HG03175 (cell line): ENCODE measurements at regions not wholly inside any gene's neighbourhood (a gene's known extent, or its start where the extent isn't known, plus 50 kb on each side); places are given as distances from the start of the nearest gene placed in this dataset.

Experiments used
- ATAC-seq: cut with Tn5 transposase; IDR thresholded peaks from one replicate; pipeline ENCODE4 v1.9.1; 2021; ENCODE audit warnings: mild to moderate bottlenecking, moderate library complexity; ENCODE audit not compliant: unreplicated experiment

GRCh38 chr4:65139998-65140397 lies 530.3 kb downstream of the EPHA5 start:
- no peak for ATAC-seq

- ATAC-seq: no peak
These were observed 544.1 kb downstream of the EPHA5 start for GRCh38 chr4:65126200-65126599.

GRCh38 chr4:65120287-65120686 lies 550.0 kb downstream of the EPHA5 start:
- no peak for ATAC-seq

- ATAC-seq: no peak
These were observed 567.9 kb downstream of the EPHA5 start for GRCh38 chr4:65102419-65102818.

GRCh38 chr4:65096630-65097029 lies 573.7 kb downstream of the EPHA5 start:
- ATAC-seq: no peak

- ATAC-seq: no peak
These were observed 580.6 kb downstream of the EPHA5 start for GRCh38 chr4:65089666-65090065.

DNA sequence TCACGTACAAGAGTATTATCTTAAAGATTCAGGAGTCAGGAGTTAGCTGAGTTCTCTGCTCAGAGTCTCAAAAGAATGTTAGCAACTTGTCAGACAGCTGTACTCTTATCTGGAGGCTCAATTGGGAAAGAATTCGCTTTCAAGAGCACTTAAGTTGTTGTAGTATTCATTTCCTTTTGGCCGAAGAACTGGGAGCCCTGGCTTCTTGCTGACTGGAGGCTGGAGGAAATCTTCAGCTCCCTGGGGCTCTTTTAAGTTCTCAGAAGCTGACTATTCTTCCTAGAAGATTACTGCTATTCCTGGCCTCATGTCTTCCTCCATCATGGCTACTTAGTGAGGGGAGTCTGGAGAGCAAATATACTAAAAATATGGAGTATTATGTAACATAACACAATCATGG lies 587.2 kb downstream of the EPHA5 start:
- no peak for ATAC-seq

- ATAC-seq: no peak
These were observed 598.7 kb downstream of the EPHA5 start for GRCh38 chr4:65071564-65071963.

DNA sequence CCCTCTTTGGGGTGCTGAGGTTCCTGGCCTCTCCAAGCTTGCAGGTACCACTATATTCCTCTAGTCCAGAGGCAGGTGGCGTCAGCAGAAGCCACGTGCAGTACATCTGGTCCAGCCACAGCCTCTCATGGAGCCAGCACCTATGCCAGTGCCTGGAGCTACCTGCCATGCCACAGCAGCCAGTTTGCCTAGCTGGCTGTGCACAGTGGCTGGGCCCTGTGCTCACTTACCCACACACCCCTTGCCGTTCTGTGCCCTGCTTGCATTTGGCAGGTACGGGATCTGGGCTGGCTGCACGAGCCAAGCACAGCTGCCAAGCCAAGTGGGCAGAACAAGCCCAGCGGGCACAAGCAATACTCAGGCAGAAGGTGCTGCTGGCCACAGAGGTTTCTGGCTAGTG lies 601.1 kb downstream of the EPHA5 start:
- no peak for ATAC-seq

GRCh38 chr4:65066106-65066505 lies 604.2 kb downstream of the EPHA5 start:
- ATAC-seq: no peak

- no peak for ATAC-seq
These were observed 606.7 kb downstream of the EPHA5 start for GRCh38 chr4:65063601-65064000.

GRCh38 chr4:65050786-65051185 lies 619.5 kb downstream of the EPHA5 start:
- ATAC-seq: no peak

DNA sequence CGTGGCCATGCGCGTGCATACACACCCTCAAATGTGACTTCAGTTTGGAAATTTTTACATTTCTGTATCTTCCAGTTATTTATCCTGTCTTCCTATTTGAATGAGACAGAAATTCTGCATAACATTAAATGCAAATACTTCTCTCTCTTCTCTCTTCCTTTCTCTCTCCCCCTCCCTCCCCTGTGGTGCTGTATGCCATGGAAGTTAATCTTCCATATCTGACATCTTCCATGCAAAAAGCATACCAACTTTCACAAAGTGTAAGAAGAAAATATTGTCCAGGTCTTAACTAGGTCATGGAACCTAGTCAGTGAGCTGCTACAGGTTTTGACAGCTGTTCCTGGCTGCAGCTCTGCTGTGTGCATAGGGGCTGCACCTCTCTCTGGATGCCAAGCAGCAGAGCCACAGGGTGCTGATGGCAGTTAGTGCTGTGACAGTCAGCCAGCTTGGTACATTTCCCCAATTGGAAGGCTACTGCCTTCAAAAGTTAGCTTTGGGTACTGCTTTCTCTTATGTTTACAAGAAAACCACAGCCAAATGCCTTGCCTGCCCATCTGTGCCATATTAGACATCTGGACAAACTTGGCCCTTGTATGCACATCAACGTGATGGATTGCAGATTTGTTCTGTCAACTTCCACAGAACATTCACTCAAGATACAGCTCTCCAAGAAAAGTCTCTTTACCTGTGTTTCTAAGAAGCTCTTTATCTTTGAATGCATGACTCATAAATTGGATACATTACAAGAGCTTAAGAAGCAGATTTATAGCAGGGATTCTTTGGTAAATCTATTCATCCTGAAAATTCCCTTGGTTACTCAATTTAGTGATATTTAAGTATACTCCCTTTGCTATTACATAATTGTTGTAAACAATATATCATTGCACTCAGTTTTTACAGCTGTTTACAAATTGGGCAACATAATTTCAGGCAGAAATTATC lies 623.8 kb downstream of the EPHA5 start:
- ATAC-seq: no peak

DNA sequence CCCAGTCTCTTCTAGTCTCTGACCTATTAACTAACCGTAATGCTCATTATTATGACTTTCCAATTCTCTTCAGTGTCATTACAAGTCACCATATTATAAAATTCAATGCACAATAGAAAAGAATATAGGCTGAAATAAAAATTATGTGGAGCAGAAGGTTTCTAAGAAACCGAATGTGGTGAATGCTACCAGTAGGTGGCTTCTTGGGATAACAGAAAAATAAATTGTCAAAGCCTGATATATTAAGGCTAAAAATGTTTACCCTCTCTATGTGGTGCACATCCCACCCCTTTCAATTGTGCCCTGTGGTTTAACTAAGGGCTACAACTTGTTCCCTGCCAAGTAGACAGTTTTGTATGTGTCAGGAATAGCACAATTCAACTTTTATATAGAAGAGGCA lies 624.6 kb upstream of the TECRL start:
- ATAC-seq: no peak

DNA sequence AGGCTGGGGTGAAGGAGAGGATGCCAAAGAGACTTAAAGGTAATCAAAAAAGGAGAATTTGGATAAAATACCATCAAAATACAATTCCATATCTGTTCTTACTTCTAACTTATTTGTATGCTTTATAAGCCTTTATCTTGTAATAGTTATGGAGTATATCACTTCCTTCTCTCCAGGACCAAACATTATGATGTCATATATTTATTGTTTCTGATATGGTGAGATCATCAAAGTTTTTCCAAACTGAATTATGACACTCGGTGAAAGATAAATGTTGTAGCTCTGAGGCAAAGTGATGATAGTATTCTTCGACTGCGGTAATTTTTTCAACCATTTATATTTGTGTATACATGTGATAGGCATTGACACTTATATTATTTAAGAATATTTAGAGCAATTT lies 619.3 kb upstream of the TECRL start:
- ATAC-seq: no peak

- ATAC-seq: no peak
These were observed 614.8 kb upstream of the TECRL start for GRCh38 chr4:65023883-65024670.

- no peak for ATAC-seq
These were observed 613.8 kb upstream of the TECRL start for GRCh38 chr4:65023081-65023480.

GRCh38 chr4:65021737-65022136 lies 612.5 kb upstream of the TECRL start:
- no peak for ATAC-seq

DNA sequence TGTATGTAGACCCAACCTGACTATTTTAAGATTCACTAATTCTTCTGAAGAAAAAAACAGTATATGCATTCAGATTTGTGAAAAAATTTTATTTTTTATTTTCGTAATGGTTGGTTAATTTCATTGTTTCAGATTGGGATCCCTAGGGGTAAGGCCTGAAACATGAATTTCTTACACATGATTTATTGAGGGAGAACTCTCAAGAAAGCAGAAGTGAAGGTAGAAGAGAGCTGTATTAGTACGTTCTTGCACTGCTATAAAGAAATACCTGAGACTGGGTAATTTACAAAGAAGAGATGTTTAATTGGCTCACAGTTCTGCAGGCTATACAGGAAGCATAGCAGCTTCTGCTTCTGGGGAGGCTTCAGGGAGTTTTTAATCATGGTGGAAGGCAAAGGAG lies 611.9 kb upstream of the TECRL start:
- ATAC-seq: no peak

DNA sequence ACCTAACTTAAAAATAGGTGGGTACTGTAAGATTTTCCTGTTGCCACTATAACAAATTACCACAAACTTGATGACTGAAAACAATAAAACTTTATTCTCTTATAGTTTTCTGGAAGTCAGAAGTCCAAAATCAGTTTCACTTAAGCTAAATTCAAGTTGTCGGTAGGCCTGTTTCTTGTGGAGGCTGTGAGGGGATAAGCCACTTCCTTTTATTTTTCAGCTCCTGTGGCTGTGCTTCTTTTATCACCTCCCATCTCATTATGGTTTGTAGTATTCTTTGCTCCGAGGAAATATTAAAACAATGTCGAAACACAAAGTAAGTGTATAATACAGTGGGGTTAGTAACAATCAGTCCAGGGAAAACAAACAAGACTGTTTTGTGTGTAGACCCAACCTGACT lies 610.5 kb upstream of the TECRL start:
- no peak for ATAC-seq

- no peak for ATAC-seq
These were observed 609.1 kb upstream of the TECRL start for GRCh38 chr4:65018313-65018712.

DNA sequence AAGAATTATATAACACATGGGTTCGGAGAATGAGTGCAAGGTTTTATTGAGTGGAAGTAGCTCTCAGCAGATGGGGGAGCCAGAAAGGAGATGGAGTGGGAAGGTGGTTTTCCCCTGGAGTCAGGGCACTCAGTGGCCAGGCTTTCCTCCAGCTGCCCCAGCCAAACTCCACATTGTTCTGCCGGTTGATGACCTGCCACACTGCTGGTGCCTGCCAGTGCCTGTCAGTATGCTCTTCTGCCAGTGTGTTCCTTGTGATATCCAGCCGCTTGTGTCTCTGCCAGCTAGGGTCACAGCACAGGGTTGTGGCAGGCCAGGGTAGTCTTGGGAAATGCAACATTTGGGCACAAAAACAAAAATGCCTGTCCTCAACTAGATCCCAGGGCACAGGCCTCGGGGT lies 604.8 kb upstream of the TECRL start:
- ATAC-seq: no peak
